Breast epithelium (tissue), 4 donors: ENCODE measurements at regions not wholly inside any gene's neighbourhood (a gene's known extent, or its start where the extent isn't known, plus 50 kb on each side); places are given as distances from the start of the nearest gene placed in this dataset.

Experiments used
- DNase-seq, 2 donors: peaks; one replicate each; pipeline ENCODE4 v3.0.0-alpha.2; 2019; ENCODE audit warnings: low spot score in 2 of 2
- H3K27ac ChIP-seq, 2 donors: fragments of 200-600 bp; sonication (generic) in 1 of 2; one replicate each; pipeline ENCODE4 v1.5.1; 2016 to 2019; ENCODE audit warnings: mild to moderate bottlenecking in 1 of 2
- H3K27me3 ChIP-seq, 2 donors: fragments of 200-600 bp; sonication (generic) in 1 of 2; one replicate each; pipeline versions ENCODE4 v1.5.1 to v1.6.0; 2017 to 2019; ENCODE audit warnings: control low read depth in 1 of 2, mild to moderate bottlenecking in 1 of 2
- H3K36me3 ChIP-seq: fragments of 200-600 bp; one replicate; pipeline ENCODE4 v1.5.1; 2019
- H3K4me1 ChIP-seq, 2 donors: fragments of 200-600 bp; sonication (generic); one replicate each; pipeline ENCODE4 v1.5.1; 2016 to 2019; ENCODE audit warnings: control low read depth in 1 of 2
- H3K4me3 ChIP-seq, 3 donors: fragments of 200-600 bp; sonication (generic); 1 replicate in 2 of 3; 2 replicates in 1 of 3; pipeline ENCODE4 v1.5.1; 2016 to 2019; ENCODE audit warnings: mild to moderate bottlenecking in 3 of 3, moderate library complexity in 2 of 3
- H3K9me3 ChIP-seq, 2 donors: fragments of 200-600 bp; sonication (generic) in 1 of 2; one replicate each; pipeline ENCODE4 v1.5.1; 2016 to 2019; ENCODE audit warnings: control low read depth in 1 of 2
- POLR2A ChIP-seq: fragments of 450-650 bp; IDR thresholded peaks from one replicate; pipeline ENCODE4 v1.6.1; 2016; ENCODE audit warnings: antibody characterized with exemption, mild to moderate bottlenecking, moderate library complexity
- POLR2AphosphoS5 ChIP-seq, 3 donors: sonication (generic); formaldehyde crosslinking; IDR thresholded peaks; one replicate each; pipeline ENCODE4 v1.6.1; 2017; ENCODE audit warnings: antibody characterized with exemption in 3 of 3
- intact Hi-C: fragments of 100-400 bp; cut with DNase I; formaldehyde crosslinking; loops from one replicate; pipeline ENCODE4 v1.15.1; 2023; ENCODE audit warnings: low total_unique reads
- TF ChIP-seq, protein P1 (sequence below), 3 donors: fragments of 450-650 bp; IDR thresholded peaks; one replicate each; pipeline ENCODE4 v1.5.1; 2016 to 2017; ENCODE audit warnings: antibody characterized with exemption in 3 of 3, mild to moderate bottlenecking in 3 of 3, moderate library complexity in 3 of 3

DNA sequence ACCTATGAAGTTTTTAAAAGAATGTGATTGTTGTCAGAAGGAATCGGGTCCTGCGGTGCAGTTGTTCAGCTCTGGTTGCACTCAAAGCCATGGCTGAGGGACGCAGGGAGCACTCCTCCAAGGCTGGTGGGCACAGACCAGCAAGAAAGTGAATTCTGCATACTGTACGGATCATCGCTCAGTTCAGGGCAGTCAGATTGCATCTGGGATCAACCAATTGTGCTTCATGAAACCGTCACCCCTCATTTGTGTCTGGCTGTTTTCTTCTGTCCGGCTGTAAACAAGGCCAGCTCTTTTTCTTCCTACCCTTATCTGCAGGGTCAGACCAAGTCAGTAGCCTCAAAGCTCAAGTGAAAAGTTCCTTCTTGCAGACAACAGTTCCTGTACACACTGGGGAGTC, 478.3 kb downstream of the TFAP2A start:
- Histone ChIP-seq H3K4me1 (no peaks in the 10 kb centered on the region), H3K4me3 (no peak overlapping the region), H3K9me3 (no peaks in the 10 kb centered on the region), H3K27ac (no peak overlapping the region), H3K27me3 (no peaks in the 10 kb centered on the region), H3K36me3 (no peaks in the 10 kb centered on the region)
- TF ChIP-seq, protein P1, sequence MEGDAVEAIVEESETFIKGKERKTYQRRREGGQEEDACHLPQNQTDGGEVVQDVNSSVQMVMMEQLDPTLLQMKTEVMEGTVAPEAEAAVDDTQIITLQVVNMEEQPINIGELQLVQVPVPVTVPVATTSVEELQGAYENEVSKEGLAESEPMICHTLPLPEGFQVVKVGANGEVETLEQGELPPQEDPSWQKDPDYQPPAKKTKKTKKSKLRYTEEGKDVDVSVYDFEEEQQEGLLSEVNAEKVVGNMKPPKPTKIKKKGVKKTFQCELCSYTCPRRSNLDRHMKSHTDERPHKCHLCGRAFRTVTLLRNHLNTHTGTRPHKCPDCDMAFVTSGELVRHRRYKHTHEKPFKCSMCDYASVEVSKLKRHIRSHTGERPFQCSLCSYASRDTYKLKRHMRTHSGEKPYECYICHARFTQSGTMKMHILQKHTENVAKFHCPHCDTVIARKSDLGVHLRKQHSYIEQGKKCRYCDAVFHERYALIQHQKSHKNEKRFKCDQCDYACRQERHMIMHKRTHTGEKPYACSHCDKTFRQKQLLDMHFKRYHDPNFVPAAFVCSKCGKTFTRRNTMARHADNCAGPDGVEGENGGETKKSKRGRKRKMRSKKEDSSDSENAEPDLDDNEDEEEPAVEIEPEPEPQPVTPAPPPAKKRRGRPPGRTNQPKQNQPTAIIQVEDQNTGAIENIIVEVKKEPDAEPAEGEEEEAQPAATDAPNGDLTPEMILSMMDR (IDR thresholded peaks at IDR 0.05): no peak
- TF ChIP-seq POLR2A (no peak), POLR2AphosphoS5 (IDR thresholded peaks at IDR 0.05) (no peak)
- DNase-seq: no peak
- intact Hi-C loops: no loop called here

GRCh38 chr6:9933677-9934076, 481.2 kb downstream of the TFAP2A start:
- no peak overlapping the region for H3K27ac ChIP-seq
- intact Hi-C loops: no loop called here
- DNase-seq: no peak
- peaks cover 0 to 17% of the 10 kb centered on the region in 2 donors for H3K9me3 ChIP-seq
- no peaks in the 10 kb centered on the region for H3K4me1 ChIP-seq
- H3K4me3 ChIP-seq: no peak overlapping the region
- TF ChIP-seq POLR2AphosphoS5 (IDR thresholded peaks at IDR 0.05) (no peak), POLR2A (no peak)
- TF ChIP-seq, protein P1 (IDR thresholded peaks at IDR 0.05): no peak
- no peaks in the 10 kb centered on the region for H3K36me3 ChIP-seq
- H3K27me3 ChIP-seq: no peaks in the 10 kb centered on the region

- Histone ChIP-seq H3K27ac (no peak overlapping the region), H3K27me3 (no peaks in the 10 kb centered on the region), H3K4me3 (no peak overlapping the region), H3K9me3 (peaks cover 0 to 17% of the 10 kb centered on the region in 2 donors), H3K36me3 (no peaks in the 10 kb centered on the region), H3K4me1 (no peaks in the 10 kb centered on the region)
- no peak for DNase-seq
- TF ChIP-seq, protein P1 (IDR thresholded peaks at IDR 0.05): no peak
- intact Hi-C loops: no loop called here
These were observed 487.6 kb downstream of the TFAP2A start for GRCh38 chr6:9927275-9927674.

DNA sequence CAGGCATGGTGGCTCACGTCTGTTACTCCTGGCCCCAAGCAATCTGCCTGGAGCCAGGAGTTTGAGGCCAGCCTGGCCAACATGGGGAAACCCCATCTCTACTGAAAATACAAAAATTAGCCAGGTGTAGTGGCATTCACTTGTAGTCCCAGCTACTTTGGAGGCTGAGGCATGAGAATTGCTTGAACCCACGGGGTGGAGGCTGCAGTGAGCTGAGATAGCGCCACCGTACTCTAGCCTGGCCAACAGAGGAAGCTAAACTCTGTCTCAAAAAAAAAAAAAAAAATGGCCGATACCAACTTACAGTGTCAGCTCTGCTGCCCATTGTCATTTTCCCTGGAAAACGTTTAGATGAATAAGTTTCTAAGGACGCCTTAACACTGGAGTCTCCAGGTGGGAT, 489.9 kb downstream of the TFAP2A start:
- Histone ChIP-seq H3K4me1 (no peaks in the 10 kb centered on the region), H3K27ac (no peak overlapping the region), H3K4me3 (no peak overlapping the region), H3K36me3 (no peaks in the 10 kb centered on the region), H3K9me3 (peaks cover 0 to 8% of the 10 kb centered on the region in 2 donors), H3K27me3 (no peaks in the 10 kb centered on the region)
- TF ChIP-seq, protein P1 (IDR thresholded peaks at IDR 0.05): no peak
- no peak for TF ChIP-seq POLR2A
- no peak for TF ChIP-seq POLR2AphosphoS5 (IDR thresholded peaks at IDR 0.05)
- intact Hi-C loops: no loop called here
- DNase-seq: no peak

DNA sequence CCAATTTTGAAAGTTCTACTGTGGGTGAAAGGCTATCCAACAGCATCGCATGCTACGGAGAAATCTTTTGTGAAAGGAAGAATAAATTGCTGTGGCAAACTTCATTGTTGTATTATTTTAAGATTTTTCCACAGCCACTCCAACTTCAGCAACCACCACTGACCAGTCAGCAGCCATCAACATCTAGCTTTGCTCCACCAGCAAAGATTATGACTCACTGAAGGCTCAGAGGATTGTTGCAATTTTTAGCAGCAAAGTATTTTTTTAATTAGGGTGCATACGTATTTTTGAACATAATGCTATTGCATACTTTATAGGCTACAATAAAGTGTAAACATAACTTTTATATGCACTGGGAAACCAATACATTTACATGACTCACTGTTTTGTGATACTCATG, 493.5 kb downstream of the TFAP2A start:
- Histone ChIP-seq H3K27ac (no peak overlapping the region), H3K9me3 (no peaks in the 10 kb centered on the region), H3K27me3 (no peaks in the 10 kb centered on the region), H3K4me3 (no peak overlapping the region), H3K4me1 (no peaks in the 10 kb centered on the region), H3K36me3 (no peaks in the 10 kb centered on the region)
- intact Hi-C loops: no loop called here
- no peak for TF ChIP-seq POLR2A
- TF ChIP-seq, protein P1 (IDR thresholded peaks at IDR 0.05): no peak
- TF ChIP-seq POLR2AphosphoS5 (IDR thresholded peaks at IDR 0.05): no peak
- DNase-seq: no peak
